Germinal center (tissue), 1 donor: ENCODE measurements at regions not wholly inside any gene's neighbourhood (a gene's known extent, or its start where the extent isn't known, plus 50 kb on each side); places are given as distances from the start of the nearest gene placed in this dataset.
"Not testable (repeated sequence)": the region's sequence is repeated elsewhere in the genome, so short reads cannot be mapped to it uniquely, and the experiment has no call there.

Experiments used
- DNase-seq: peaks from one replicate; pipeline ENCODE4 v3.0.0; 2012; ENCODE audit warnings: mixed read lengths, low spot score

GRCh38 chr12:124130691-124131591 is 157.9 kb downstream of the ZNF664 start:
- no peak for DNase-seq

DNA sequence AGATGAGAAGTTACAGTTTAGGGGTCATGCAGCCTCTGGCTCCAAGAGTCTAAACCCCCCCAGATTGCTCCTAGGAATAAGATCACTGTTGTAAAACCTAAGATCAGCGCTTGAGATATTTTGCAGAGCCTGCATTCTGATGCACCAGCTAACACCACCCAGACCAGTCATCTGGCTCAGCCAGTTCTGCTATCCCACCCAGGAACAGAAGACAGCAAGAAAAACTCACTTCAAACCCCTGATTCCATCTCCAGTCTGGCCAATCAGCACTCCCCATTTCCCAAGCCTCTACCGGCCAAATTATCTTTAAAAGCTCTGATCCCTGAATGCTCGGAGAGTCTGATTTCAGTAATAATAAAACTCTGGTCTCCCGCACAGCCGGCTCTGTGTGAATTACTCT is 158.6 kb downstream of the ZNF664 start:
- no peak for DNase-seq

DNA sequence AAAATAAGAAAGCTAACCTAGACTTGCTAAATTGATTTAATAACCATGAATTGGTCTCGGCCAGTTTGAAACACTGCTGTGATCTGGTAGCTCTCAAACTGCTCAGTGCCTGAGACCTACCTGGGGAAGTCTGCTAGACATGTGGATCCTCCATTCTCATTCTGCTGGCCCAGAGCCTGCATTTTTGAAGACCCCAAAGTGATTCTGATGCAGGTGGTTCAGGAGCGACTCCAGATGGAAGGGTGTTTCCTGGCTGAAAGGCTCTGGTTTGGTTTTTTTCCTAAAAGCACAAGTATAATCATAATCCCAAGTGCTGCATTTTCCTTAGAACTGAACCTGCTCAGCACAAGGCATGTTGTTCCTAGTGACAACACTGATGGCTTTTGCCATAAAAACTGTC is 159.5 kb downstream of the ZNF664 start:
- no peak for DNase-seq

DNA sequence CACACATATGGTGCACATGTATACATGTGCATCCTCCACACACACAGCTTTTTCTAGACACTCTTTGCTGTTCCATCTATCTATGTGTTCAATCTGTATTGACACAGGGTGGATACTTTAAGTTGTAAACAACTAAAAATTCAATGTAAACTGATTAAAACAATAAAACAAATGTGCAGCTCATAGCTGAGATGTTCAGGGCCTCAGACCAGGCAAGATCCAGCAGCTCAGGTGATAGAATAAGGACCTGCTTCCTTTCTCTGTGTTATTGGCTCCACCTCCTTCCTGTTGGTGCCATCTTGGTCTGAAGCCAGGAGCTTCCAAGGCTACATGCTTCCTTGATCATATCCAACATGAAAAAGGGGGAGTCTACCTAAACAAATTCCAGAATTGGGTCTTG is 158.1 kb upstream of the RFLNA start:
- DNase-seq, result no peak

DNA sequence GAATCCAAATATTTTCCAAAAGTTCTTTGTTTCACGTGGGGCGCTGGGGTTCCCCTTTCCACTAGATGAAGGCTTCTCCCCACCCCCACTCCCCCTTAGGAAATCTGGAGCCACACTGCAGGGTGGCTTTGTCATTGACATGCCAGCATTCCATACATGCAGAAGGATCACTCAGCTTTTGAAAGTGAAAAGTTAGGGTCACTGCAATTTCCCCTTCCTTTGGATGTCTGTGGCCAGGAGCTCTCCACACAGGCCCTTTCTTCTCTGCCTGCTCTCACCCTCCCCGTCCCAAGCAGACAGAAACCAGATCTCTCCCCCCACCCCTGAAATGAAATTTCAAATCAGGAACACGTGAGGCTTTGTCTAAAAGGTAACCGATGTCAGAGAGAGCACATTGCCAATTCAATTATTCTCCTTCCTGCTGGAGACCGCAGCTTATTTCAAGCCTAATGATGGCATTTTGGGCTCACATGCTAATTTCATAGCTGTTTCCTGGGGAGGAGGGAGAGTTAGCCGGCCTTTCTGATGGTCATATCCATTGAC is 153.9 kb upstream of the RFLNA start:
- no peak for DNase-seq

GRCh38 chr12:124141611-124142010 is 153.3 kb upstream of the RFLNA start:
- not testable (repeated sequence) for DNase-seq

DNA sequence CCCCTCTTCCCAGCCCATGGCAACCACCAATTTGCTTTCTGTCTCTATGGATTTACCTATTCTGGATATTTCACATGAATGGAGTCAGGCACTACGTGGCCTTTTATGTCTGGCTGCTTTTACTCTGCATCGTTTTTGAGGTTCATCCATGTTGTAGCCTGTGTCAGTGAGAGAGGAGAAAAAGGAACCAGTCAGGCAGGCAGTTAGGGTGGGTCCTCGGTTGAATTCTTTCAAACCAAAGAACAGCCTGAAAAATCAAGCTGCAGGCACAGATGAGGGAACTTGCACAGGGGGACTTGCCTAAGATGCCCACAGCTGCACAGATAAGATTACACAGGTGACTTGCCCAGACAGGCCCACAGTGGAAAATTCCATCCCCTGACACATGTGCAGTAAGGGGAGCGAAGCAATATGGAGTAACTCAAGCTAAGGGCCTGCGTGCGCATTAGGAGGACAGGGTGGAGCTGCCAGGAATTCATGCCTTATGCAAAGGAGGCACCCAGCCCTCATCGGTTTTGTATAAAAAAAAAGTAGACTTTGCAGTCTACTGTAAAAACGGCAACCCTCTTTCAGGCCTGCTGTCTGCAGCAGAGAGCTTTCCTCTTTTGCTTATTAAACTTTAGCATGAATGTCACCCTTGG is 152.4 kb upstream of the RFLNA start:
- no peak for DNase-seq

- DNase-seq, result no peak
These were observed 151.2 kb upstream of the RFLNA start for GRCh38 chr12:124143726-124144125.

DNA sequence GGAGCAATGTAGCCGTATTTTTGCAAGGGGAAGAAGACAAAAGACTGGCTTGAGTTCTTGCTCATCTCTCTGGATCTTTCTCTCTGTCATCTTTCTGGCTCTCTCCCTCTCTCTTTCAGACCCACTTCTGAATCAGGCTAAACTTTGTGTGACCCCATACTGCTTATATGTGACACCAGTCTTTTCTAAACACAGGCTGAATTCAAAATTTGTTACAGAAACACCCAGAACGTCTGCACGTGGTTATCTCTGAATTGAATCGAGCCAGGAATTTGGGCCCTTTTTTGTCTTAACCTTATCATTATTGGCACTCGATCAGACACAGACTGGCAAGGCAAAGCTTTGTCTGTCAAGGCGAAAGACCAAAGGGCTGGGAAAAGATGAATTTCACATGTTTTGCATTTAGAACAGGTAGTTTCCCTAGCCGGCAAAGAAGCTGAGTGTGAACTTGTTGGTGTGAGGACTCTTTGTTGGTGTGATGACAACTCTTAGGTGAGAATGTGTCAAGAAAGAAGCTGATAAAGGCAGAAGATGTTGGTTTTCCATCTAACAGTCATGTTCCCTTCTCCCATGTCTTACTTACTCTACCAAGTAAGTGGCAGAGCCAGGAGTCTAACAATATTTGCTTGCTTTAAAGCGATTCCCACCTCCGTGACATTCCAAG is 150.2 kb upstream of the RFLNA start:
- DNase-seq, result no peak

- DNase-seq, result no peak
These were observed 147.9 kb upstream of the RFLNA start for GRCh38 chr12:124147027-124147426.

DNA sequence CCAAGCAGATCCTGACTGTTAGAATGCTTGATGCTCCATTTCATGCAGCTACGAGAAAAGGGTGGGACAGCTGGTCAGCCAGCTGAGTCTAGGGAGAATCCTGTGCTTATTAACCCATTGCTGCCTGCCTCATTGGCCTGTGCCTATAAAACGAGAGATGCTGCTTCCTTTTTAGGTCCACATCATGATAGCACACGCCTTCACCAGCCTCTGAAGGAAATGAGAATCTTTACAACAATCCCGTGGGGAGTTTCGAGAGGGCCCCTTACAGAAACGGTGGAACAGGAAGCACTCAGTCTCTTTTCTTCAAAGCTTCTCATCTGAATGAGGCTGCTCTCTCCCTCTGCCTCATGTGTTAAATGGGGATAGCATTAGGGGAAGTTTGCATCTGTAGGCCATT is 147.3 kb upstream of the RFLNA start:
- no peak for DNase-seq

DNA sequence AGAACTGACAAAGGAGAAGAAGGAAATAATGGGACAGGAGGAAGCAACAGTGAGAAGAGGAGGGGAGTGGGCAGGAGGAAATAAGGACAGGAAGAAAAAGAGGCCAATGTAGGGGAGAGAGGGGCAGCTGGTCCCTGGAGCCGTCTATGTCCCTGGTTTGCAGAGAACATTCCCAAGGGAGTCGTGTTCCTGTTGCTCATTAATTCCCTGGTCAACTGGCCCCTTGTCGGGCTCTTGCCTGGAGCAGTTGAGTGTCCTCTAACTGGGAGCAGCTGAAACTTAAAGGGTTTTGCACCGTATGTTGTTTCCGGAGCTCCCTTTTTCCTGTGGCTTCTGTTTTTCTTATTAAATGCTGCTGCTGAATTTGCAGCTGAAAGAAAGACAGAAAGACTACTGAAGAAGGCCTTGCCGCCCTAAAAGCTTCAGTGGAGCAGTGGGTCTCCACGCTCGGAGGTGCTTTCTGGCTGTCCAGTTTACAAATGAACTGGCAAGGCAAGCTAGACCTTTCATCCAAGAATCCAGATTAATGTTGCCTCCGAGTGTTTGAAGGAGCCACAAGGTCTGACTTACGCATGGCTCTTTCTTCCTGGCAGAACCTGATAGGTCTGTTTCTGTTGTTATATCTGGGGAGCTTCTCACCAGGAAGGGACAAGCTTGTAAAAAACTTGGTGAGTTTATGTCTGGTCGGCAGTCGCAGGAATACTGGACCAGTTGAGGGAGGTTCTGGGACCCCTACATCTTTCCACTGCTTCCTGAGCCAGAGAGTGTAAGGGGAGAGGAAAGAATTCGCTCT is 146.2 kb upstream of the RFLNA start:
- DNase-seq, result no peak

DNA sequence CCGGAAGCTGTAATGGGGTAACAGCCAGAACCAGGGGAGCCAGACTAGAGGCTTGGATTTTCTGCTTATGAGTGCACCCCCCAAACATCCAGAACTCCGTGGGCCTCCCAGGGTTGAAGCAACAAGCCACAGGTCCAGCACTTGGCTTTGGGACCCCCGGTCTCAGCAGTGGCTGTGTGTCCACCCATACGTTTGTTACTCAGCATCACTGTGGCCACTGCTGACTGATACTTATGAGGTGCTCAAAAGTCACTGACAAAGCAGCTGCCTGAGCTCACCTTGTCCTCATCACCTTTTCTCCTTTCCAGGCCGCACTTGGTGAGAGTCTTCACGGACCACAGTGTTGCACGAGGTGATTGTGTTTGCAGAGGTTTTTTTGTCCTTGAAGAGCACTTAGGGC is 145.6 kb upstream of the RFLNA start:
- no peak for DNase-seq

- DNase-seq, result no peak
These were observed 144.7 kb upstream of the RFLNA start for GRCh38 chr12:124150168-124150567.

GRCh38 chr12:124151583-124151982 is 143.3 kb upstream of the RFLNA start:
- DNase-seq, result no peak

- DNase-seq, result no peak
These were observed 142.2 kb upstream of the RFLNA start for GRCh38 chr12:124152731-124153130.

DNA sequence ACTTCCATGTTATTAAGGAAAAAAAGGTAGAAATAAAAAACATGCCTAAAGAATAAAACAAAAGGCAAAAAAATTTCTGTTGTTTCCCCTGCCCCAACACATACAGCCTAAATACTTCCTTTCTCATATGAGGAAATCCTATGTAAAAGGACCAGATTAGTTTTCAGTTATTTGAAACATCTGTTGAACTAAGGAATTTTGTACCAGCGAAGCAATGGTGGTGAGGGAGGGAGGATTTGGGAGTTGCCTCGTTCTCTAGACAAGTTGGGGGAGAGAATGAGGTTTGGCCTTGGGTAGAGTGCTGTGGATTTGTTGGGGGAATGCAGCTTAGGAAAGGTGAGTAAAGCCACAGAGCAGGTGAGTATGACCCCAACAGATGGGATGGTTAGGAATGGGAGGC is 141.5 kb upstream of the RFLNA start:
- no peak for DNase-seq

GRCh38 chr12:124157406-124157805 is 137.5 kb upstream of the RFLNA start:
- no peak for DNase-seq

- DNase-seq, result no peak
These were observed 135.2 kb upstream of the RFLNA start for GRCh38 chr12:124159655-124160054.

GRCh38 chr12:124160097-124160756 is 134.7 kb upstream of the RFLNA start:
- DNase-seq, result no peak

DNA sequence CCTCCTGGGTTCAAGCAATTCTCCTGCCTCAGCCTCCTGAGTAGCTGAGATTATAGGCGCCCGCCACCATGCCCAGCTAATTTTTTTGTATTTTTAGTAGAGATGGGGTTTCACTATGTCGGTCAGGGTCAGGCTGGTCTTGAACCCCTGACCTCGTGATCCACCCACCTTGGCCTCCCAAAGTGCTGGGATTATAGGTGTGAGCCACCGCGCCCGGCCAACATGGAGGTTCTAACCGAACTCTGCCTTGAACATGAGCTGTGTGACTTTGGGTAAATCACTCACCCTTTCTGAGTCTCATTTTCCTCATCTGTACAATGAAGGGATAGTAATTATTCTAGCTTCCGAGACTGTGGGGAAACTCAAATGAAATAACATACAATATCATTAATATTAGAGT is 133.5 kb upstream of the RFLNA start:
- DNase-seq, result not testable (repeated sequence)
